ENCODE measurements at regions not wholly inside any gene's neighbourhood (a gene's known extent, or its start where the extent isn't known, plus 50 kb on each side); places are given as distances from the start of the nearest gene placed in this dataset.

- Histone ChIP-seq H3K4me2 (ENCODE audit: control insufficient read depth, extremely low read depth, insufficient read depth, low read depth, low read length) (no peak overlapping the region), H3K9me1 (ENCODE audit: control insufficient read depth, extremely low read depth, insufficient read depth, low read length) (no peaks in the 10 kb centered on the region), H4K20me1 (ENCODE audit: control insufficient read depth, extremely low read depth, insufficient read depth, low read length) (no peaks in the 10 kb centered on the region), H2AFZ (ENCODE audit: control insufficient read depth, low read length) (no peak overlapping the region), H3K79me2 (ENCODE audit: control insufficient read depth, insufficient read depth, low read length) (no peaks in the 10 kb centered on the region), H3K27ac (ENCODE audit: control insufficient read depth, insufficient read depth, low read length) (no peak overlapping the region), H3K4me3 (ENCODE audit: control insufficient read depth in 2 of 3, extremely low read depth in 1 of 3, insufficient read depth in 2 of 3, low read depth in 1 of 3, low read length in 3 of 3) (no peak overlapping the region), H3K36me3 (ENCODE audit: control insufficient read depth in 2 of 2, extremely low read depth in 1 of 2, insufficient read depth in 2 of 2, low read length in 2 of 2) (no peaks in the 10 kb centered on the region), H3K9me3 (ENCODE audit: control insufficient read depth, low read depth, low read length) (no peaks in the 10 kb centered on the region), H3K9ac (ENCODE audit: control insufficient read depth, extremely low read depth, insufficient read depth, low read length) (no peak overlapping the region), H3K4me1 (ENCODE audit: control insufficient read depth, extremely low read depth, insufficient read depth, low read length) (no peaks in the 10 kb centered on the region), H3K27me3 (ENCODE audit: control insufficient read depth, extremely low read depth, insufficient read depth, low read length) (no peaks in the 10 kb centered on the region)
- DNase-seq (ENCODE audit: low read depth, low spot score), result no peak
- TF ChIP-seq, protein P1, sequence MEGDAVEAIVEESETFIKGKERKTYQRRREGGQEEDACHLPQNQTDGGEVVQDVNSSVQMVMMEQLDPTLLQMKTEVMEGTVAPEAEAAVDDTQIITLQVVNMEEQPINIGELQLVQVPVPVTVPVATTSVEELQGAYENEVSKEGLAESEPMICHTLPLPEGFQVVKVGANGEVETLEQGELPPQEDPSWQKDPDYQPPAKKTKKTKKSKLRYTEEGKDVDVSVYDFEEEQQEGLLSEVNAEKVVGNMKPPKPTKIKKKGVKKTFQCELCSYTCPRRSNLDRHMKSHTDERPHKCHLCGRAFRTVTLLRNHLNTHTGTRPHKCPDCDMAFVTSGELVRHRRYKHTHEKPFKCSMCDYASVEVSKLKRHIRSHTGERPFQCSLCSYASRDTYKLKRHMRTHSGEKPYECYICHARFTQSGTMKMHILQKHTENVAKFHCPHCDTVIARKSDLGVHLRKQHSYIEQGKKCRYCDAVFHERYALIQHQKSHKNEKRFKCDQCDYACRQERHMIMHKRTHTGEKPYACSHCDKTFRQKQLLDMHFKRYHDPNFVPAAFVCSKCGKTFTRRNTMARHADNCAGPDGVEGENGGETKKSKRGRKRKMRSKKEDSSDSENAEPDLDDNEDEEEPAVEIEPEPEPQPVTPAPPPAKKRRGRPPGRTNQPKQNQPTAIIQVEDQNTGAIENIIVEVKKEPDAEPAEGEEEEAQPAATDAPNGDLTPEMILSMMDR (optimal IDR thresholded peaks at IDR 0.05 in 1 of 3, IDR thresholded peaks at IDR 0.05 in 1 of 3, conservative IDR thresholded peaks at IDR 0.05 in 1 of 3; ENCODE audit: extremely low read depth in 1 of 3, insufficient read depth in 2 of 3, low read length in 3 of 3), result no peak
- TF ChIP-seq EZH2 (IDR thresholded peaks at IDR 0.05; ENCODE audit: low read length), result no peak
- dilution Hi-C loops (cut with MboI; ENCODE audit: extremely low pct_ligation_motif_present, low sequenced_read_pairs), result no loop called here
- FAIRE-seq, result no peak
Measured at GRCh38 chr18:45232061-45232460, 383.2 kb upstream of the SLC14A2 start.

- Histone ChIP-seq H3K27me3 (ENCODE audit: control insufficient read depth, extremely low read depth, insufficient read depth, low read length) (no peaks in the 10 kb centered on the region), H3K4me1 (ENCODE audit: control insufficient read depth, extremely low read depth, insufficient read depth, low read length) (no peaks in the 10 kb centered on the region), H3K4me2 (ENCODE audit: control insufficient read depth, extremely low read depth, insufficient read depth, low read depth, low read length) (no peak overlapping the region), H3K36me3 (ENCODE audit: control insufficient read depth in 2 of 2, extremely low read depth in 1 of 2, insufficient read depth in 2 of 2, low read length in 2 of 2) (no peaks in the 10 kb centered on the region), H3K9me1 (ENCODE audit: control insufficient read depth, extremely low read depth, insufficient read depth, low read length) (no peaks in the 10 kb centered on the region), H3K9ac (ENCODE audit: control insufficient read depth, extremely low read depth, insufficient read depth, low read length) (no peak overlapping the region), H4K20me1 (ENCODE audit: control insufficient read depth, extremely low read depth, insufficient read depth, low read length) (no peaks in the 10 kb centered on the region), H3K4me3 (ENCODE audit: control insufficient read depth in 2 of 3, extremely low read depth in 1 of 3, insufficient read depth in 2 of 3, low read depth in 1 of 3, low read length in 3 of 3) (no peak overlapping the region), H3K9me3 (ENCODE audit: control insufficient read depth, low read depth, low read length) (no peaks in the 10 kb centered on the region), H3K79me2 (ENCODE audit: control insufficient read depth, insufficient read depth, low read length) (no peaks in the 10 kb centered on the region), H2AFZ (ENCODE audit: control insufficient read depth, low read length) (no peak overlapping the region), H3K27ac (ENCODE audit: control insufficient read depth, insufficient read depth, low read length) (no peak overlapping the region)
- dilution Hi-C loops (cut with MboI; ENCODE audit: extremely low pct_ligation_motif_present, low sequenced_read_pairs), result no loop called here
- FAIRE-seq (no peak), DNase-seq (ENCODE audit: low read depth, low spot score) (no peak)
- no peak for TF ChIP-seq EZH2 (IDR thresholded peaks at IDR 0.05; ENCODE audit: low read length)
- TF ChIP-seq, protein P1 (optimal IDR thresholded peaks at IDR 0.05 in 1 of 3, IDR thresholded peaks at IDR 0.05 in 1 of 3, conservative IDR thresholded peaks at IDR 0.05 in 1 of 3; ENCODE audit: extremely low read depth in 1 of 3, insufficient read depth in 2 of 3, low read length in 3 of 3), result no peak
Measured at GRCh38 chr18:45236676-45237075, 378.6 kb upstream of the SLC14A2 start.
